Skin of body (tissue), 2 donors: ENCODE measurements at regions not wholly inside any gene's neighbourhood (a gene's known extent, or its start where the extent isn't known, plus 50 kb on each side); places are given as distances from the start of the nearest gene placed in this dataset. TPM values are rescaled to one million over a fixed set of nuclear protein-coding genes. Genes with fewer than 3 reads are reported as not detected.

Experiments
- DNase-seq: peaks from one replicate; lab custom pipeline; 2025; lab: John Stamatoyannopoulos, UW
- small RNA-seq: library from RNA; depleted of rRNA; stranded (forward); fragments of <200 nt; gene quantifications from one replicate; pipeline ENCODE3, GENCODE V24; 2014; ENCODE audit warnings: low replicate concordance

- no peak for DNase-seq
Measured at GRCh38 chr18:54531402-54532065, 59.5 kb upstream of the DYNAP start.

- no peak for DNase-seq
Measured at GRCh38 chr18:54532222-54532621, 58.8 kb upstream of the DYNAP start.

- no peak for DNase-seq
Measured at GRCh38 chr18:54532962-54533361, 58.1 kb upstream of the DYNAP start.

Small RNA genes in the stretch of these regions (small RNA-seq; reads per million reads assigned to genes)
- gene AC090897.1, result not detected
